Sigmoid colon (tissue), 6 donors: ENCODE measurements at regions not wholly inside any gene's neighbourhood (a gene's known extent, or its start where the extent isn't known, plus 50 kb on each side); places are given as distances from the start of the nearest gene placed in this dataset.

Experiments
- DNase-seq: peaks from one replicate; pipeline ENCODE4 v3.0.0-alpha.2; 2019
- H3K27ac ChIP-seq, 4 donors: fragments of 200-600 bp; sonication (generic); one replicate each; pipeline ENCODE4 v1.5.1; 2016 to 2019; ENCODE audit warnings: mild to moderate bottlenecking in 1 of 4
- H3K27me3 ChIP-seq, 3 donors: fragments of 200-600 bp; sonication (generic); one replicate each; pipeline ENCODE4 v1.5.1; 2019; ENCODE audit warnings: mild to moderate bottlenecking in 1 of 3
- H3K36me3 ChIP-seq, 4 donors: fragments of 200-600 bp; sonication (generic); one replicate each; pipeline ENCODE4 v1.5.1; 2016 to 2019
- H3K4me1 ChIP-seq, 4 donors: fragments of 200-600 bp; sonication (generic); one replicate each; pipeline ENCODE4 v1.5.1; 2017 to 2019
- H3K4me3 ChIP-seq, 4 donors: fragments of 200-600 bp; sonication (generic); one replicate each; pipeline ENCODE4 v1.5.1; 2017 to 2019; ENCODE audit warnings: mild to moderate bottlenecking in 2 of 4, moderate library complexity in 1 of 4
- H3K9me3 ChIP-seq, 4 donors: fragments of 200-600 bp in 3 of 4; sonication (generic) in 3 of 4; one replicate each; pipeline versions ENCODE4 v1.5.1 to v1.6.1; 2013 to 2019
- EP300 ChIP-seq, 4 donors: sonication (generic); formaldehyde crosslinking; IDR thresholded peaks; one replicate each; pipeline ENCODE4 v1.6.1; 2017; ENCODE audit warnings: antibody characterized with exemption in 4 of 4
- POLR2A ChIP-seq, 2 donors: fragments of 450-650 bp; IDR thresholded peaks; one replicate each; pipeline ENCODE4 v1.6.1; 2016; ENCODE audit warnings: antibody characterized with exemption in 2 of 2, mild to moderate bottlenecking in 2 of 2, moderate library complexity in 2 of 2
- POLR2AphosphoS5 ChIP-seq, 4 donors: sonication (generic); formaldehyde crosslinking; IDR thresholded peaks; one replicate each; pipeline ENCODE4 v1.6.1; 2017; ENCODE audit warnings: antibody characterized with exemption in 4 of 4
- WGBS, 2 donors: extraction: QIAGEN DNeasy Blood & Tissue Kit; methylation state at CpG; one replicate each; pipeline ENCODE4 v1.1.7; 2013; 5-methylcytosine and 5-hydroxymethylcytosine counted together
- intact Hi-C: fragments of 100-400 bp; cut with DNase I; formaldehyde crosslinking; loops from one replicate; pipeline ENCODE4 v1.15.1; 2023
- TF ChIP-seq, protein P1 (sequence below), 4 experiments: fragments of 450-650 bp in 3 of 4; fragments of 200-600 bp in 1 of 4; IDR thresholded peaks; one replicate each; pipeline ENCODE4 v1.5.1; 2016 to 2019; ENCODE audit warnings: antibody characterized with exemption in 4 of 4, mild to moderate bottlenecking in 3 of 4, moderate library complexity in 2 of 4
- donor health status: healthy with polysubstance abuse.
- donor health status: healthy.

GRCh38 chr5:74394528-74394915, 246.0 kb downstream of the ENC1 start:
- WGBS, 2 donors = 40 to 78% methylated on average over 3 of the region's 3 CpGs
- intact Hi-C loops = no loop called here
- no peak overlapping the region for H3K4me3 ChIP-seq
- H3K27ac ChIP-seq = no peak overlapping the region
- H3K4me1 ChIP-seq = no peaks in the 10 kb centered on the region
- TF ChIP-seq POLR2AphosphoS5 (IDR thresholded peaks at IDR 0.05) = no peak
- TF ChIP-seq EP300 (IDR thresholded peaks at IDR 0.05) = no peak
- no peak for TF ChIP-seq POLR2A (IDR thresholded peaks at IDR 0.05)
- TF ChIP-seq, protein P1, sequence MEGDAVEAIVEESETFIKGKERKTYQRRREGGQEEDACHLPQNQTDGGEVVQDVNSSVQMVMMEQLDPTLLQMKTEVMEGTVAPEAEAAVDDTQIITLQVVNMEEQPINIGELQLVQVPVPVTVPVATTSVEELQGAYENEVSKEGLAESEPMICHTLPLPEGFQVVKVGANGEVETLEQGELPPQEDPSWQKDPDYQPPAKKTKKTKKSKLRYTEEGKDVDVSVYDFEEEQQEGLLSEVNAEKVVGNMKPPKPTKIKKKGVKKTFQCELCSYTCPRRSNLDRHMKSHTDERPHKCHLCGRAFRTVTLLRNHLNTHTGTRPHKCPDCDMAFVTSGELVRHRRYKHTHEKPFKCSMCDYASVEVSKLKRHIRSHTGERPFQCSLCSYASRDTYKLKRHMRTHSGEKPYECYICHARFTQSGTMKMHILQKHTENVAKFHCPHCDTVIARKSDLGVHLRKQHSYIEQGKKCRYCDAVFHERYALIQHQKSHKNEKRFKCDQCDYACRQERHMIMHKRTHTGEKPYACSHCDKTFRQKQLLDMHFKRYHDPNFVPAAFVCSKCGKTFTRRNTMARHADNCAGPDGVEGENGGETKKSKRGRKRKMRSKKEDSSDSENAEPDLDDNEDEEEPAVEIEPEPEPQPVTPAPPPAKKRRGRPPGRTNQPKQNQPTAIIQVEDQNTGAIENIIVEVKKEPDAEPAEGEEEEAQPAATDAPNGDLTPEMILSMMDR (IDR thresholded peaks at IDR 0.05) = no peak
- H3K36me3 ChIP-seq = no peaks in the 10 kb centered on the region
- no peaks in the 10 kb centered on the region for H3K9me3 ChIP-seq
- DNase-seq = no peak
- H3K27me3 ChIP-seq = no peaks in the 10 kb centered on the region

- no peaks in the 10 kb centered on the region for H3K9me3 ChIP-seq
- no peaks in the 10 kb centered on the region for H3K4me1 ChIP-seq
- no peaks in the 10 kb centered on the region for H3K36me3 ChIP-seq
- DNase-seq = no peak
- no peak for TF ChIP-seq POLR2A (IDR thresholded peaks at IDR 0.05)
- no peak for TF ChIP-seq EP300 (IDR thresholded peaks at IDR 0.05)
- TF ChIP-seq, protein P1 (IDR thresholded peaks at IDR 0.05) = no peak
- TF ChIP-seq POLR2AphosphoS5 (IDR thresholded peaks at IDR 0.05) = no peak
- no peak overlapping the region for H3K4me3 ChIP-seq
- no peaks in the 10 kb centered on the region for H3K27me3 ChIP-seq
- WGBS, 2 donors = 62 to 68% methylated on average over 3 of the region's 3 CpGs
- no peak overlapping the region for H3K27ac ChIP-seq
- intact Hi-C loops = no loop called here
Measured at GRCh38 chr5:74393943-74394342, 246.6 kb downstream of the ENC1 start.

DNA sequence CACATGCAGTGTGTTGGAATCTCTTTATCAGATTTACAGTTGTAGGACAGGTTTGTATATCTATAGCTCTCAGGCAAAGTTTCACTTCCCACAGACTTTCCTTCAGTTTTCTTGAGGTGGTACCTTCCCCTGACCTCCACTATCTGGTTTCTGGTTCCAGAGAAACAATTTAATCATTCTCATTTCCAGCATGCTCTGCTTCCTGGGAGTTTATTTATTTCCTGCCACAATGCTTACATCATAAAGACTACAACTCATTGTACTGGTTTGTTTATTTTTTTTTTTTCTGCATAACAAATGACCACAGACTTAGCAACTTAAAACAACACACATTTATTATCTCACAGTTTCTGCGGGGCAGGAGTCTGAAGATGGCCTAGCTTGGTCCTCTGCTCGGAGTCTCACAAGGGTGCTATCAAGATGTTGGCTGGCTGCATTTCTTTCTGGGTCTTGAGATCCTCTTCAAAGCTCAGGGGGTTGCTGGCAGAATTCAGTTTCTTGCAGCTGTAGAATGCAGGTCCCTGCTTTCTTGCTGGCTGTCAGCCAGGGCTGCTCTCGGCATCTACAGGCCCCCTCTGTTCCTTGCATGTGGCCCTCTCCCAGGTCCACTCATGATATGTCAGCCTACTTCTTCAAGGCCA, 247.7 kb downstream of the ENC1 start:
- Histone ChIP-seq H3K9me3 (no peaks in the 10 kb centered on the region), H3K4me1 (no peaks in the 10 kb centered on the region), H3K4me3 (no peak overlapping the region), H3K36me3 (no peaks in the 10 kb centered on the region), H3K27me3 (no peaks in the 10 kb centered on the region), H3K27ac (no peak overlapping the region)
- TF ChIP-seq, protein P1 (IDR thresholded peaks at IDR 0.05) = no peak
- TF ChIP-seq POLR2A (IDR thresholded peaks at IDR 0.05) (no peak), EP300 (IDR thresholded peaks at IDR 0.05) (no peak), POLR2AphosphoS5 (IDR thresholded peaks at IDR 0.05) (no peak)
- no peak for DNase-seq
- WGBS, 2 donors = 64 to 76% methylated on average over 3 of the region's 3 CpGs
- intact Hi-C loops = no loop called here

GRCh38 chr5:74391410-74391809, 249.1 kb downstream of the ENC1 start:
- 74 to 90% methylated on average over 3 of the region's 3 CpGs for WGBS, 2 donors
- no peak for DNase-seq
- Histone ChIP-seq H3K27ac (no peak overlapping the region), H3K4me3 (no peak overlapping the region), H3K9me3 (no peaks in the 10 kb centered on the region), H3K4me1 (no peaks in the 10 kb centered on the region), H3K36me3 (no peaks in the 10 kb centered on the region), H3K27me3 (no peaks in the 10 kb centered on the region)
- TF ChIP-seq EP300 (IDR thresholded peaks at IDR 0.05) (no peak), POLR2AphosphoS5 (IDR thresholded peaks at IDR 0.05) (no peak)
- TF ChIP-seq, protein P1 (IDR thresholded peaks at IDR 0.05) = no peak
- intact Hi-C loops = no loop called here

DNA sequence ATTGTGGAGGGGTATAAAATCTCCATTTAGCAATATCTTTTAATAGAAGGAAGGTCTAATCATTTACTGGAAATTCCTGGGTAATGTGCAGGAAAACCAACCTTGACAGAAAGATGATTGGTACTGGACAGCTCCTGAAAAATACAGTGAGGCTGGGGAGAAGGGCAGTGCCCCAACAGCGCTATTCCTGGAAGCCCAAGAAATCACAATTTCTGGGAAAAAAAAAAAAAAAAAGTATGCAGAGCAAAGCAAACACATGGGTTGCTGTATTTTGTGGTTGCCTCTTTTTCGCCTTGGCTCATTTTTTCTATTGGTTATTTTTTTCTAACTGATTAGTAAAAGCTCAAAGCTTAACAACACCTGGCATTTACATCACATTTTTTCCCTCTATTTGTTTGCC, 249.7 kb downstream of the ENC1 start:
- H3K27ac ChIP-seq = no peak overlapping the region
- 85 to 90% methylated on average over 2 of the region's 2 CpGs for WGBS, 2 donors
- no peak overlapping the region for H3K4me3 ChIP-seq
- H3K9me3 ChIP-seq = no peaks in the 10 kb centered on the region
- TF ChIP-seq POLR2AphosphoS5 (IDR thresholded peaks at IDR 0.05) = no peak
- TF ChIP-seq, protein P1 (IDR thresholded peaks at IDR 0.05) = no peak
- TF ChIP-seq POLR2A (IDR thresholded peaks at IDR 0.05) = no peak
- TF ChIP-seq EP300 (IDR thresholded peaks at IDR 0.05) = no peak
- H3K27me3 ChIP-seq = no peaks in the 10 kb centered on the region
- H3K4me1 ChIP-seq = no peaks in the 10 kb centered on the region
- H3K36me3 ChIP-seq = no peaks in the 10 kb centered on the region
- DNase-seq = no peak
- intact Hi-C loops = no loop called here
